Type B pancreatic cell (in vitro differentiated cells): ENCODE measurements at regions not wholly inside any gene's neighbourhood (a gene's known extent, or its start where the extent isn't known, plus 50 kb on each side); places are given as distances from the start of the nearest gene placed in this dataset.

ENCODE experiments used
- DNase-seq: peaks from one replicate; pipeline ENCODE4 v3.0.0; 2021; ENCODE audit warnings: mixed read lengths; ENCODE audit not compliant: unreplicated experiment; ENCODE audit errors: extremely low spot score
- H3K27ac Mint-ChIP-seq: 2 replicates; pipeline ENCODE4 v1.8.0; 2021; ENCODE audit warnings: mild to moderate bottlenecking, mixed read lengths
- H3K27me3 Mint-ChIP-seq: 2 replicates; pipeline ENCODE4 v1.8.0; 2021; ENCODE audit warnings: mixed read lengths
- H3K36me3 Mint-ChIP-seq: 2 replicates; pipeline ENCODE4 v1.8.0; 2021; ENCODE audit warnings: mixed read lengths
- H3K4me1 Mint-ChIP-seq: one replicate; pipeline ENCODE4 v1.8.0; 2021; ENCODE audit warnings: mixed read lengths; ENCODE audit not compliant: unreplicated experiment
- H3K4me3 Mint-ChIP-seq: 2 replicates; pipeline ENCODE4 v1.8.0; 2021; ENCODE audit warnings: mild to moderate bottlenecking, mixed read lengths
- H3K9me3 Mint-ChIP-seq: 2 replicates; pipeline ENCODE4 v1.8.0; 2021; ENCODE audit warnings: mixed read lengths
- CTCF ChIP-seq: fragments of 200-600 bp; sonication (generic); conservative IDR thresholded peaks from 2 replicates; pipeline ENCODE4 v1.5.0; 2021; ENCODE audit warnings: antibody characterized with exemption, mild to moderate bottlenecking

GRCh38 chr2:212845941-212846340, 305.5 kb downstream of the IKZF2 start:
- Mint-ChIP-seq H3K4me3 (peak overlapping the region; percentile 38), H3K27me3 (no peaks in the 10 kb centered on the region), H3K9me3 (peaks cover 8% of the 10 kb centered on the region), H3K36me3 (no peaks in the 10 kb centered on the region), H3K4me1 (peaks cover 4% of the 10 kb centered on the region), H3K27ac (peak overlapping the region; percentile 89)
- TF ChIP-seq CTCF: no peak
- DNase-seq: no peak

GRCh38 chr2:212843409-212844199, 305.0 kb upstream of the ERBB4 start:
- no peak for TF ChIP-seq CTCF
- peaks cover 4% of the 10 kb centered on the region for H3K4me1 Mint-ChIP-seq
- no peaks in the 10 kb centered on the region for H3K27me3 Mint-ChIP-seq
- no peaks in the 10 kb centered on the region for H3K36me3 Mint-ChIP-seq
- H3K27ac Mint-ChIP-seq: no peak overlapping the region
- DNase-seq: no peak
- H3K4me3 Mint-ChIP-seq: no peak overlapping the region
- peaks cover 8% of the 10 kb centered on the region for H3K9me3 Mint-ChIP-seq

- DNase-seq: no peak
- Mint-ChIP-seq H3K9me3 (peaks cover 8% of the 10 kb centered on the region), H3K36me3 (no peaks in the 10 kb centered on the region), H3K4me3 (no peak overlapping the region), H3K4me1 (peaks cover 4% of the 10 kb centered on the region), H3K27me3 (no peaks in the 10 kb centered on the region), H3K27ac (no peak overlapping the region)
- TF ChIP-seq CTCF: no peak
Measured at GRCh38 chr2:212842544-212843185, 304.1 kb upstream of the ERBB4 start.

GRCh38 chr2:212841460-212841859, 302.9 kb upstream of the ERBB4 start:
- Mint-ChIP-seq H3K27me3 (no peaks in the 10 kb centered on the region), H3K9me3 (peaks cover 8% of the 10 kb centered on the region), H3K36me3 (no peaks in the 10 kb centered on the region), H3K4me3 (no peak overlapping the region), H3K4me1 (peaks cover 4% of the 10 kb centered on the region), H3K27ac (no peak overlapping the region)
- no peak for TF ChIP-seq CTCF
- DNase-seq: no peak

GRCh38 chr2:212832211-212833195, 293.9 kb upstream of the ERBB4 start:
- TF ChIP-seq CTCF: no peak
- peak; percentile 66 for DNase-seq
- Mint-ChIP-seq H3K36me3 (no peaks in the 10 kb centered on the region), H3K27ac (no peak overlapping the region), H3K9me3 (no peaks in the 10 kb centered on the region), H3K27me3 (no peaks in the 10 kb centered on the region), H3K4me3 (no peak overlapping the region), H3K4me1 (no peaks in the 10 kb centered on the region)
